ENCODE measurements at regions not wholly inside any gene's neighbourhood (a gene's known extent, or its start where the extent isn't known, plus 50 kb on each side); places are given as distances from the start of the nearest gene placed in this dataset.

DNA sequence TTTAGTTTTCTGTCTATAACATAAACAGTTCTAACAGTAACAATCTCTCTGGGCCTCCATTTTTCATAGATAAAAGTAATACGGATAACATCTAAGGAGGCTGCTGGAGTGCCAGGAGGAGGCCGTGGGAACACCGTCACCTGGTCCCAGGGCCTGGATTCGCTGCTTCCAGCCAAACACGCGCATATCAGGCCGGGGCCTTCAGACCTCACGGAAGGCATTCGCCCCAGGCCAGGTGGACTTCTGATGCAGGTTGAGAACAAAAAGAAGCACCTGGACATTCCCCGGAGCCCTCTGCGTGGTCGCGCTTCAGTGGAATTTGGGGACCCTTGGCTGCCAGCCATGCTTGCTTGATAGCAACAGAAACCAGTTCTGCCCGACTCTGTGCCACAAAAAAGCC is 113.1 kb upstream of the GUCA2B start:
- DNase-seq (no peak), ATAC-seq (no peak)
- H3K27ac Mint-ChIP-seq: no peak overlapping the region
- H3K27me3 Mint-ChIP-seq: peaks cover 9% of the 10 kb centered on the region
- H3K9me3 Mint-ChIP-seq: no peaks in the 10 kb centered on the region
- H3K4me1 Mint-ChIP-seq: peaks cover 7% of the 10 kb centered on the region
- H3K4me3 Mint-ChIP-seq: no peak overlapping the region

DNA sequence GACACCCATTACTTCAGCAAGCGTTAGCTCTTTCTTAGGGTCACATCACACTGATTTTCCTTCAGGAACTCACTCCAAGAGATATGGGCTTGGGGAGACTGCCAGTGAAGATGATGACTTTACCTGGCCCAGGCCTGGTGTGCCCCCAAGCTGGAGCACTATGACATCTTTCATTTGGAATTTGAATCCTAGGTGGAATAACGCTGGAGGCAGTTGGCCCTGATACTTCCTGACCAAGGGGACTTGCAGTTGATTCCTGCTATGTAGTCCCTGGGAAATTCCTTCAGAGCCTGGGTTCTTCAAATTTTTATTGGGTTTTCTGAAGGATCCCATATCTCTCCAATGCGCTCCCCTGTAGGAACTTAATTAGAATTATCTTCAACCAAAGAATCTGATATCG is 114.9 kb upstream of the GUCA2B start:
- H3K27ac Mint-ChIP-seq: no peak overlapping the region
- no peaks in the 10 kb centered on the region for H3K27me3 Mint-ChIP-seq
- H3K9me3 Mint-ChIP-seq: no peaks in the 10 kb centered on the region
- peaks cover 23% of the 10 kb centered on the region for H3K4me1 Mint-ChIP-seq
- DNase-seq (no peak), ATAC-seq (no peak)
- H3K4me3 Mint-ChIP-seq: no peak overlapping the region

GRCh38 chr1:42037586-42037985 is 115.6 kb upstream of the GUCA2B start:
- DNase-seq (no peak), ATAC-seq (no peak)
- no peaks in the 10 kb centered on the region for H3K27me3 Mint-ChIP-seq
- no peak overlapping the region for H3K4me3 Mint-ChIP-seq
- no peaks in the 10 kb centered on the region for H3K9me3 Mint-ChIP-seq
- no peak overlapping the region for H3K27ac Mint-ChIP-seq
- H3K4me1 Mint-ChIP-seq: peaks cover 30% of the 10 kb centered on the region

- no peaks in the 10 kb centered on the region for H3K9me3 Mint-ChIP-seq
- DNase-seq (no peak), ATAC-seq (no peak)
- H3K4me3 Mint-ChIP-seq: no peak overlapping the region
- H3K27ac Mint-ChIP-seq: no peak overlapping the region
- H3K4me1 Mint-ChIP-seq: peaks cover 34% of the 10 kb centered on the region
- no peaks in the 10 kb centered on the region for H3K27me3 Mint-ChIP-seq
These were observed 116.0 kb upstream of the GUCA2B start for GRCh38 chr1:42037161-42037560.

DNA sequence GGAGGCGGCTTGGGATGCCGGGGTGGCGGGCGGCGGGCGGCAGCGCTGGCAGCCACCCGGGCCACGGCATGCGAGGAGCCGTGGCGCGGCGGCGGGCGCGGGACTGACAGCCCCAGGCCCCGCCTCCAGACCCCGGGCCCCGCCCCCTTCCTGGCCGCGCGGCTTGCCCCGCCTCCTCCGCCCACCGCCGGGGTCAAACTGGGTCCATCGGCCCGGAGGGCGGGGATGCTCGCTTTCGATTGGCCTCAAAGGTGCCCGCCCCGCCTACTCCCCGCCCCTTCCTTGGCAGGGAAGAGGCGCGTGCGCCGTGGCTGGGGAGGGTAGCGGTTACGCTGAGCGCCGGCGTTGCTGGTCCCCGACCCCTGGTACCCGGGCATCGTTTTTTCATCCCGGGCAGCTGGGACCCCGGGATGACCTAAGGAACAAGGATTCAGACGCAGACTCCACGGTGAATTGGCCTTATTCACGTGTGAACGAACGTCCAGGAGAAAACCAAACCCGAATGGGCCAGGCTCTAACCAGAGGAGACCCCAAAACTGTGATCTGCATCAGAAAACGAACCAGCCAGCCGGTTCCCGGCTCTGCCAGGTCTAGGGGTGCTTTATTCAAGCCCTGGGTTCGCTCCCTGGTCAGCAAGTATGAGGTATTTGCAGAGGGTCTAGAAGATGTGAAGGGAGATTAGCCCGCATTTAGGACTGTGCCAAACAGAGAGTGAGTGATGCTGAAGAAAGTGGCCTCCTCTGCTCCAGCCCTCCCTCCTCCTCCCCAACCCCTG is 117.2 kb upstream of the GUCA2B start:
- Mint-ChIP-seq H3K9me3 (peaks cover 0 to 3% of the 10 kb centered on the region in 2 donors), H3K27ac (peak overlapping the region in 1 of 2 donors; percentile 17), H3K4me1 (peaks cover 45% of the 10 kb centered on the region), H3K27me3 (no peaks in the 10 kb centered on the region), H3K4me3 (peak overlapping the region; percentile 79 to 85)
- DNase-seq: peak; percentile 96 to 98
- ATAC-seq: peak; percentile 94

- peaks cover 49% of the 10 kb centered on the region for H3K4me1 Mint-ChIP-seq
- H3K9me3 Mint-ChIP-seq: peaks cover 0 to 4% of the 10 kb centered on the region in 2 donors
- ATAC-seq: peak; percentile 82
- DNase-seq: peak; percentile 54 to 67
- no peaks in the 10 kb centered on the region for H3K27me3 Mint-ChIP-seq
- peak overlapping the region; percentile 79 to 89 for H3K4me3 Mint-ChIP-seq
- peak overlapping the region in 1 of 2 donors; percentile 14 for H3K27ac Mint-ChIP-seq
These were observed 116.6 kb upstream of the HIVEP3 start for GRCh38 chr1:42035205-42035829.

DNA sequence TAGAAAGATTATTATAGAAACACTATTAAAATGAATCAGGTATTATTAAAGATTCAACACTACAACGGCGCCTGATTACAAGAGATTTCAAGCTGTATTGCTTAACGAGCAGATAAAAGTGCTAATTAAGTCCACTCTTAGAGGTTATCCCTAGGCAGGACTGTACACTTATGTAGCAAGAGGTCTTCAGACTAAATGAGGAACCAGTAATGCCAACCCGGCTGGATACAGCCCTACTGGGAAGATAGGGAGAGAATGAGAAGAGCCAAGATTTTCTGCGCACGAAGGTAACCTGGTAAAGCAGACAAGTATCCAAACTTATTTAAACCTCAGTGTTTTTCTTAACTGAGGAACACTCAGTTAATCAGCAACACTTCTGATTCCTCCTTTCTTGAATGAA is 115.7 kb upstream of the HIVEP3 start:
- Mint-ChIP-seq H3K9me3 (peaks cover 0 to 4% of the 10 kb centered on the region in 2 donors), H3K27me3 (no peaks in the 10 kb centered on the region), H3K27ac (peak overlapping the region in 1 of 2 donors; percentile 24), H3K4me1 (peaks cover 49% of the 10 kb centered on the region), H3K4me3 (peak overlapping the region; percentile 79 to 89)
- ATAC-seq (no peak), DNase-seq (no peak)

GRCh38 chr1:42033629-42034028 is 114.9 kb upstream of the HIVEP3 start:
- H3K27me3 Mint-ChIP-seq: no peaks in the 10 kb centered on the region
- no peak overlapping the region for H3K27ac Mint-ChIP-seq
- DNase-seq (no peak), ATAC-seq (no peak)
- H3K9me3 Mint-ChIP-seq: peaks cover 0 to 4% of the 10 kb centered on the region in 2 donors
- H3K4me3 Mint-ChIP-seq: no peak overlapping the region
- H3K4me1 Mint-ChIP-seq: peaks cover 49% of the 10 kb centered on the region

DNA sequence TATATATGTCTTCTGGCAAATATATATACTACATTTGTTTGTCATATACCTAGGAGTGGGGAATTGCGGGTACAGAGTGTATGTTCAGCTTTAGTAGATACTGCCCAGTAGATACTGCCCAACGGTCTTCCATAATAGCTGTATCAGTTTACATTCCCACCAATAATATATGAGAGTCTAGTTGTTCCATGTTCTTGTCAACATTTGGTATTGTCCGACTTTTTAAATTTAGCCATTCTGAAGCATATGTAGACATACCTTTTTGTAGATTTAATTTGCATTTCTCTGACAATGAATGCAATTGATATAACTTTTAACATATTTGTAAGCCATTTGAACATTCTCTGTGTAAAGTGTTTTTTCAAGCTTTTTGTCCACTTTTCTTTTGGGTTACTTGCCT is 99.0 kb upstream of the HIVEP3 start:
- Mint-ChIP-seq H3K4me1 (peaks cover 44% of the 10 kb centered on the region), H3K4me3 (no peak overlapping the region), H3K9me3 (peaks cover 8 to 14% of the 10 kb centered on the region in 2 donors), H3K27ac (no peak overlapping the region), H3K27me3 (no peaks in the 10 kb centered on the region)
- DNase-seq: no peak
- no peak for ATAC-seq

GRCh38 chr1:42017259-42017658 is 98.5 kb upstream of the HIVEP3 start:
- peaks cover 8 to 14% of the 10 kb centered on the region in 2 donors for H3K9me3 Mint-ChIP-seq
- DNase-seq: peak in 1 of 2 donors; percentile 25
- no peak overlapping the region for H3K4me3 Mint-ChIP-seq
- H3K27me3 Mint-ChIP-seq: no peaks in the 10 kb centered on the region
- H3K27ac Mint-ChIP-seq: no peak overlapping the region
- peaks cover 44% of the 10 kb centered on the region for H3K4me1 Mint-ChIP-seq
- peak; percentile 100 for ATAC-seq

- DNase-seq: no peak
- no peak overlapping the region for H3K4me3 Mint-ChIP-seq
- no peaks in the 10 kb centered on the region for H3K27me3 Mint-ChIP-seq
- H3K27ac Mint-ChIP-seq: no peak overlapping the region
- ATAC-seq: no peak
- peaks cover 6 to 8% of the 10 kb centered on the region in 2 donors for H3K9me3 Mint-ChIP-seq
- H3K4me1 Mint-ChIP-seq: peaks cover 58% of the 10 kb centered on the region
These were observed 96.1 kb upstream of the HIVEP3 start for GRCh38 chr1:42014823-42015222.

- Mint-ChIP-seq H3K4me3 (peak overlapping the region; percentile 59 to 63), H3K27me3 (no peaks in the 10 kb centered on the region), H3K9me3 (peaks cover 6 to 8% of the 10 kb centered on the region in 2 donors), H3K4me1 (peaks cover 63% of the 10 kb centered on the region), H3K27ac (peak overlapping the region in 1 of 2 donors; percentile 64)
- ATAC-seq: no peak
- no peak for DNase-seq
These were observed 95.3 kb upstream of the HIVEP3 start for GRCh38 chr1:42013881-42014470.

- Mint-ChIP-seq H3K27me3 (no peaks in the 10 kb centered on the region), H3K27ac (no peak overlapping the region), H3K9me3 (no peaks in the 10 kb centered on the region), H3K4me3 (no peak overlapping the region), H3K4me1 (peaks cover 65% of the 10 kb centered on the region)
- no peak for DNase-seq
- ATAC-seq: no peak
These were observed 94.1 kb upstream of the HIVEP3 start for GRCh38 chr1:42012852-42013251.

GRCh38 chr1:42010381-42010780 is 91.7 kb upstream of the HIVEP3 start:
- Mint-ChIP-seq H3K27me3 (no peaks in the 10 kb centered on the region), H3K4me1 (peaks cover 66% of the 10 kb centered on the region), H3K9me3 (no peaks in the 10 kb centered on the region), H3K4me3 (no peak overlapping the region), H3K27ac (no peak overlapping the region)
- DNase-seq (no peak), ATAC-seq (no peak)

- H3K4me3 Mint-ChIP-seq: no peak overlapping the region
- no peak overlapping the region for H3K27ac Mint-ChIP-seq
- DNase-seq (no peak), ATAC-seq (no peak)
- H3K4me1 Mint-ChIP-seq: peaks cover 45% of the 10 kb centered on the region
- H3K27me3 Mint-ChIP-seq: no peaks in the 10 kb centered on the region
- H3K9me3 Mint-ChIP-seq: no peaks in the 10 kb centered on the region
These were observed 89.5 kb upstream of the HIVEP3 start for GRCh38 chr1:42008264-42008663.

DNA sequence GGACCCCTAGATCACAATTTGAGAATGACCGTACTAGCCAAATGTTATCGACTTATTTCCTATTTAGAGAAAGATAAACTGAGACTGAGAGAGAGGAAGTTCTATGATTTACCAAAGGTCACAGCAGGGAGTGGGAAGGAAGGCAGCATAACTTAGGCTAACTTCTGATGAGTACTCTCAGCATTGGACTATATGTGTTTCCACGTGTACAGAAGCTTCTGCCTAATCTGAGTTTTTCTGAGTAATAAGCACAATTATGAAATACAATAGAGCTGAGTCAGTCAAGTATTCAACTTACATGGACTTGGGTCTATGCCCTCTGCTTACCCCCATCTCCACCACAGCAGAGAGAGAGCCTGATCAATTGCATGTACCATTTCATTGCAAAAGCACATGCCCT is 88.1 kb upstream of the HIVEP3 start:
- no peak overlapping the region for H3K4me3 Mint-ChIP-seq
- H3K4me1 Mint-ChIP-seq: peaks cover 49% of the 10 kb centered on the region
- H3K27me3 Mint-ChIP-seq: no peaks in the 10 kb centered on the region
- DNase-seq: no peak
- H3K9me3 Mint-ChIP-seq: no peaks in the 10 kb centered on the region
- no peak for ATAC-seq
- no peak overlapping the region for H3K27ac Mint-ChIP-seq
